Amniotic stem cell (primary cell): ENCODE measurements at regions not wholly inside any gene's neighbourhood (a gene's known extent, or its start where the extent isn't known, plus 50 kb on each side); places are given as distances from the start of the nearest gene placed in this dataset.
"Not testable (repeated sequence)": the region's sequence is repeated elsewhere in the genome, so short reads cannot be mapped to it uniquely, and the experiment has no call there.

ENCODE experiments used
- DNase-seq: peaks from one replicate; lab custom pipeline; 2025; lab: John Stamatoyannopoulos, UW

GRCh38 chr3:27779176-27779575 is 57.1 kb upstream of the EOMES start:
- no peak for DNase-seq

GRCh38 chr3:27789420-27789819 is 67.3 kb upstream of the EOMES start:
- no peak for DNase-seq

GRCh38 chr3:27791956-27792355 is 69.8 kb upstream of the EOMES start:
- no peak for DNase-seq

GRCh38 chr3:27792869-27793268 is 70.7 kb upstream of the EOMES start:
- no peak for DNase-seq

GRCh38 chr3:27794211-27794610 is 72.1 kb upstream of the EOMES start:
- DNase-seq, result no peak

- no peak for DNase-seq
These were observed 74.3 kb upstream of the EOMES start for GRCh38 chr3:27796365-27796875.

GRCh38 chr3:27797773-27798172 is 75.7 kb upstream of the EOMES start:
- no peak for DNase-seq

- DNase-seq, result no peak
These were observed 78.1 kb upstream of the EOMES start for GRCh38 chr3:27800261-27800660.

- DNase-seq, result no peak
These were observed 80.3 kb upstream of the EOMES start for GRCh38 chr3:27802425-27802824.

- DNase-seq, result no peak
These were observed 80.7 kb upstream of the EOMES start for GRCh38 chr3:27802849-27803248.

GRCh38 chr3:27805282-27805681 is 83.2 kb upstream of the EOMES start:
- no peak for DNase-seq

GRCh38 chr3:27813255-27813654 is 91.1 kb upstream of the EOMES start:
- DNase-seq, result no peak

- not testable (repeated sequence) for DNase-seq
These were observed 99.5 kb upstream of the EOMES start for GRCh38 chr3:27821609-27822008.

- DNase-seq, result no peak
These were observed 102.4 kb upstream of the EOMES start for GRCh38 chr3:27824312-27825200.

- no peak for DNase-seq
These were observed 104.3 kb upstream of the EOMES start for GRCh38 chr3:27826448-27826847.

GRCh38 chr3:27827041-27827440 is 104.9 kb upstream of the EOMES start:
- no peak for DNase-seq

- no peak for DNase-seq
These were observed 118.9 kb upstream of the EOMES start for GRCh38 chr3:27840807-27841594.

GRCh38 chr3:27844052-27844675 is 122.0 kb upstream of the EOMES start:
- DNase-seq, result no peak

GRCh38 chr3:27847697-27848096 is 125.6 kb upstream of the EOMES start:
- no peak for DNase-seq

GRCh38 chr3:27848826-27849225 is 126.7 kb upstream of the EOMES start:
- DNase-seq, result no peak

GRCh38 chr3:27859821-27860220 is 137.7 kb upstream of the EOMES start:
- no peak for DNase-seq
